HG03159 (cell line): ENCODE measurements at regions not wholly inside any gene's neighbourhood (a gene's known extent, or its start where the extent isn't known, plus 50 kb on each side); places are given as distances from the start of the nearest gene placed in this dataset.

Experiments used
- ATAC-seq: cut with Tn5 transposase; IDR thresholded peaks from one replicate; pipeline ENCODE4 v1.9.1; 2021; ENCODE audit warnings: mild to moderate bottlenecking, moderate library complexity; ENCODE audit not compliant: unreplicated experiment

DNA sequence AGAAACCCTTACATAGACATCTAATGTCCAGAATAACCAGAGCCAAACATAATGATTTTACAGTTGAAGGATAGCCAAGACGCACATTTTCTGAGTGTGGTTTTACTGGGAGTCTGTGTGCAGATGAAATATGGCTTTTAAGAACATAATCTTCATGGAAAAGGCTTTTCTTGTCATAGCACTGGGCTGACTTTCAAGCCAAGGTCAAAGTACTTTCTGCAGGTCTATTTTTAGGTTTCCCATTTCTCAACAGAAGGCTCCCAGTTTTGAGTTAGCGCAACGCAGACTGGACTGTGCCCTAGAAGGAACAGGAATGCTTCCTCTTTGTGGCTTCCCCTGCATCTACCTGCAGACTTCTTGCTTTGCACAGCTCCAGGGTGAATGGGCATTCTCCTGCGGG is 92.3 kb upstream of the UPP2 start:
- no peak for ATAC-seq

DNA sequence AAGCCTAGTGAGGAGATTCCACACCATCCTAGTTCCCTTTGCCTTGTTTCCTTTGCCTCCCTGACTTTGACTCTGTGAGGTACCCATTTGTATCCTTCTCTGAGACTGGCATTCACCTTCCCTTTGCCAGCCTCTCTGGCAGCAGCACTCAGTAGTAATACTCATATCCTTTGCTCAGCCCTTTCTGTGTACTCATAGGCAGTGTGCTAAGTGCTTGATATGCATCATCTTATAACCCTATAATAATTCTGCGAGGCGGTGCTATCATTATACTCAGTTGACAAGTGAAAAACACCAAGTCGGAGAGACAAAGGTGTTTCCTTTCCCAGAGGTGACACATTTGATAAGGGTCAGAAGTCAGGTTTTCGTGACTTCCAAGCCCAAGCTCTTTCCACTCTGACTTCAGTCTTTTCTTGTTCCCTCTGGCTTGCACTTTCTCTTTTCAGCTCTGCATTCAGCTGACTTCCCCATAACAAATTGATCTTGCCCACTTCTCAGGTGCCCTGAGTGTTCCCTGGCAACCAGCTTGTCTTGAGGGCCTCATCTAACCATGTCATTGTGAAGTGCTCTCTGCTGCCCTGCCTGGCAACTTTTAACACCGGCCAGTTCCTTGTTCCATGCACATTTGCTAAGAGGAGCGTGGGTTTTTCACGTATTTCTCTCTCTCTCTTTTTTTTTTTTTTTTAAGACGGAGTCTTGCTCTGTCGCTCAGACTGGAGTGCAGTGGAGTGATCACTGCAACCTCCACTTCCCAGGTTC is 94.5 kb upstream of the UPP2 start:
- ATAC-seq, result peak; percentile 47

DNA sequence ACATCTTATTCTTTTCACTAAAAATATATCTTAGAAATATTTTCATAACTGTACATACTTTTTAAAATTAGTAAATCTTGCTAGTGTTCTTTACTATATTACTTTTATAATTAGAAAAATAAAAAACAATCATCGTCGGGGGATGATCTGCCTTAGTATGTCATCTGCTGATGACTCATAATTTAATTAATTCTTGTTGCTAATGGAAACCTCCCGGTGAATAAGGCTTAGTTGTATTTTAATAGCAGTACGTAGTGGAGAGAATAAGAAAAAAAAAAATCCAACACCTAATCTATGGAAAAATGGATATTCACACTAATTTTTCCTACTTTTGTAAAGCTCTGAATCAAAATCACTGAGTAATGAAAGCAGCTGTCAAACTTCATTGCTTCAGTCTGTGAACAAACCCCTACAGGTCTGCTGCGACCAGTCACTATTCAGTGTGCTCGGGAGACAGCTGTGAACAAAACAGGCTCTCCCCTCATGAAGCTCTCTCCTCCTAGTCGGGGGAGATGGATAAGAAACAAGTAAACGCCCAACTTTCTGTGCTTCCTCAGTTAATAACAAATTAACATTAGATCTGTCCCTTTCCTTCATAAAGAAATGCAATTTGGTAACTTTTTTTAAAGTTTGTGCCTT is 97.4 kb upstream of the UPP2 start:
- ATAC-seq, result no peak

DNA sequence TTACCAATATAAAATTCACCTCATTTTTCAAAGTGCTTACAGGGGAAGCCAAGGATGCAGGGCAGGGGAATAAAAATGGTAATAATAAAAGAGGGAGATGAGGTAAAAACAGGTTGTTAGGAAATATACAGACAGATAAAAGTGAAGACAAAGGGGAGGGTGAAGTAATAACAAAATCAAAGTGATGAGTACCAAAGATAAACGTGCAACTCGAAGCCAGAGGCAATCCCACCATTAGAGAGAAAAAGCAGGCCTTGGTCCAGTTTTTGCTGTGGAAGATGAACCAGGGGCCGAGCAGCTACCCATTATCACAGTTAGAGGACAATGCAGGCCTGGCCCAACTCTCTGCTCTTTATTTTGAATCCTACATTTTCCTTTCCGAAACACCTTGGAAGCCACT is 99.6 kb upstream of the UPP2 start:
- ATAC-seq, result no peak

DNA sequence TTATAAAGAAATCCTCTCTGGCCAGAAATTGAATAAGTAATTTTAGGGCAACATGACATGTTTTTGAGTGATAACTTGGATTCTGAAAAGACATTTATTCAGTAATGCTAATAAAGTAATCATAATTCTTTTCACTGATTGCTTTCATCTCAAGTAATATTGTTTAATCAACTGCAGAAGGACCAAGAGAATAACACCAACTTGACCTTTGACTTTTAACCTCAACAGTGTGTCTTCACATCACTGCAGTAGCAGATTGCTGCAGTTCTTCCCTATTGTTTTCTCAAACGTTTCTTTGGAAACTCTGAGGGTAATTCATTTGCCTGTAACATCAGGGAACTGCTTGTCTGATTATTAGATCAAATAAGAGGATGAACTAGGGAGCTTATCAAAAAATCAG is 104.9 kb upstream of the UPP2 start:
- no peak for ATAC-seq

DNA sequence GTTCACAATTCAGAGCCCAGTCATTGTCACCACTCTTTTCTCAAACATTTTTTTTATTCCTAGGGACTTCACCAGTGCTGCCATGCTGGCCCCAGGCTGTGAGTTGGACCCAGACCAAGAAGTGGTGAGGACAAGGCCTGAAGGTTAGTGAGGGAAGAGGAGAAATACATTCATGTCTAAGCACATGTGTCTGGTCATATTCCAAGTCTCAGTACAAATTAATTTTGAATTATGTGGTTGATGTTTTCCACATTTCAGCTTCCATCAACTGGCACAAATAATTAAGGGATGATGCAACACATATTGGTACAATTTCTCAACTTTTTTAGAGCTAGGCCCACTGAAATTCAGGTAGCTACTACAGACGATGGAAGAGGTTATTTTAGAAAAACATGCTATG is 106.6 kb upstream of the UPP2 start:
- ATAC-seq, result no peak

DNA sequence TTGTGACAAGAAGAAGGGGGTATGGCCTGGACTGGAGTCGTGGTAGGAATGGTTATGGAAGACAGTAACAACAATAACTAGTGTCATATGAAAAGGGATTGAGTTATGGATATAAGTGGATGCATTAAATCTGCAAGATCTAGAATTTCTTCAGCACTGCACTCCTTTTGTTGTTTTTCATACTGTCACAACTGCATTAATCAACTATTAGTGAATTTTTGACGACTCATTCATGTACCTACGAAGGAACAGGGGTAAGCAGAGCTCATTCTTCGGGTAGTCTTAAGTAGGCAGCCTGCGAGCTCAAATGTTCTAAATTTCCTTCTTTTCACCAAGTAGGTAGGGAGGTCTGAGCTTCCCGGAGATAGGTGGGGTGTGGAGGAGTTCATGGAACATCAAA is 109.7 kb upstream of the UPP2 start:
- no peak for ATAC-seq

DNA sequence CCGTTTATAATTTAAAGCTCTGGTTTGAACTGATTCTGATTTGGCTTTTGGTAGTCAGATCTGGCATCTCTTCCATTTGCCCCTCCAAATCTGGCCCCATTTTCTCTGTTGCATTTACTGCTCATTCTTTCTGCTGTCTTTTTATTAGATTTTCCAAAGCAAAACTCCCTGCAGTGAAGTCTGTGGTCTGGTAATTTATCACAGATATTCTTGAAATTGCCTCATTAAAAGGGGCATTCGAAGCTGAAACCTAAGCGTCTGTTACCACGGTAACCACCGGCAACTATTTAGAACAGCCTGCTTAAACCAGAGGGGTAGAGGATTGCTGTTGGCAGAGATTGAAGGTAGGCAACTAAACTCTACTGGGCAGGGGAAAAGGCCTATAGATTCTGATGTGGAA is 111.5 kb upstream of the UPP2 start:
- ATAC-seq, result no peak

DNA sequence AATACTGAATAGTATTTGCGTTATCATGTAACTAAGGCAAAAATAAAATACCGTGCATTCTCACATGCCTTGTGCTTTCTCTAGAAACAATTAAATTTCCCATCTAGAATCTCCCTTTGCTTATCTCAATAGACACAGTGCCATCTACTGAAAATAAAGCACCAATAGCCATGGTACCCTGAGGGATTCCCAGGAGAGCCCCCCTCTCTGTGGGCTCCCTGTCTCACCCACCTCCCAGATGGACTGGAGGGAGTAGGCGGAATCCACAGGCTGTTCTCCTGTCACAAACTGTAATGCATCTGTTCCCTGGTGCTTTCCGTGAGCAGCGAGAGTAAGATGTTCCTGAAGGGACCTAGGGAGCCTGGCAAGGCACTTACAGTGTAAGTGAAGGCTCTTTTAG is 112.4 kb upstream of the UPP2 start:
- ATAC-seq, result no peak

DNA sequence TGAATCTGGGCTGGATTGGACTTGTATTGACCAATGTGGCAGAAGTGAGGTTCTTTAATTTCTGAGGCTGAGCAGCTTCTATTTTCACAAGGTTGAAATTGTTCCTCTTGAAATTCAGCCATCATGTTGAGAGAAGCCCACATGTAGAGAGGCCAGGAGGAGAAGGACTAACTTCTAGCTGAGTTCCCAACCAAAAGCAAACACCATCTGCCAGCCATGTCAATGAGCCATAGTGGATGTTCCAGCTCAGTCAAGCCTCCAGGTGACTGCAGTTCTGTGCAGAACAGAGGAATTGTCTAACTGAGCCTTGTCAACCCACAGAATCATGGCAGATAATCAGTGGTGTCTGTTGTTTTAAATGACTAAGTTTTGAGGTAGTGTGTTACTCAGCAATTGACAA is 110.6 kb upstream of the ACVR1 start:
- ATAC-seq, result no peak

DNA sequence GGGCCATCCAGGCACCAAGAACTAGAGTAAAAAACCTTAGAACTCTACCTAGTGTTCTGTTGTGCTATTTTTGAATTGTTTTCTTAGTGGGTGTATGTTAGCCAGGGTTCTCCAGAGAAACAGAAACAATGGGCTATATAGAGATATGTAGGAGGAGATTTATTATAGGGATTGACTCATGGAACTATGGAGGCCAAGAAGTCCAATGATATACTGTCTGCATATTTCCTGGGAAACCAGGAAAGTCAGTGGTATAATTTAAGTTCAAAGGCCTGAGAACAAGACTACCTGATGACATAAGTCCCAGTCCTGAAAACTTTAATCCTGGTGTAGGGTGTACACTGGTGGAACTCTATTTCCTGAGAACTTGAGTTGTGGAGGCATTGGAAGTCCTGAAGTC is 108.7 kb upstream of the ACVR1 start:
- ATAC-seq, result no peak

DNA sequence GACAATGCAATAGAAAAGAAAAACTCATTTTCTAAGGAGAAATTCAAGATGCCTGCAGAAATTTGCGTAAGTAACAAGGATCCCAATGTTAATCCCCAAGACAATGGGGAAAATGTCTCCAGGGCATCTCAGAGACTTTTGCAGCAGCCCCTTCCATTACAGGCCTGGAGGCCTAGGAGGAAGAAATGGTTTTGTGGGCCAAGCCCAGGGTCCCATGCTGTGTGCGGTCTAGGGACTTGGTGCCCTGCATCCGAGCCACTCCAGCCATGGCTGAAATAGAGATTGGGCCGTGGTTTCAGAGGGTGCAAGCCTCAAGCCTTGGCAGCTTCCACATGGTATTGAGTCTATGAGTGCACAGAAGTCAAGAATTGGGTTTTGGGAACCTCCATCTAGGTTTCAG is 103.9 kb upstream of the ACVR1 start:
- ATAC-seq, result no peak

DNA sequence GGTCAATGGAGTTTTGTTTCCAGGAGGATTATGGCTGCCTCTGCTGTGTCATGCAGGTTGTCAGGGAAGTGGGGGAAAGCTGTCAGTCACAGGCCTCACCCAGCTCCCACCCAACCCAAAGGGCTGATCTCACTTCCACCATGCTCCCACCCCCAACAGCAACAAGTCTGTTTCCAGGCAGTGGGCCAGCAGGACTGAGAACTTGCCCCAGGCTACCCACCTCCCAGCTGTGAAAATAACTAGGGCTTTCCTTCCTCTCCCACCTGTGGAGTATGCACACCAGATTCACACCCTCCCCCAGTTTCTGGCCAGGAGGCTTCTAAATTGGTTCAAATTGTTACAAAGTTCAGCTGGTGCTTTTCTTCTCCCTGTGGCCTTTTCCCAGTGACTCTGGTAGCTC is 95.6 kb upstream of the ACVR1 start:
- no peak for ATAC-seq

DNA sequence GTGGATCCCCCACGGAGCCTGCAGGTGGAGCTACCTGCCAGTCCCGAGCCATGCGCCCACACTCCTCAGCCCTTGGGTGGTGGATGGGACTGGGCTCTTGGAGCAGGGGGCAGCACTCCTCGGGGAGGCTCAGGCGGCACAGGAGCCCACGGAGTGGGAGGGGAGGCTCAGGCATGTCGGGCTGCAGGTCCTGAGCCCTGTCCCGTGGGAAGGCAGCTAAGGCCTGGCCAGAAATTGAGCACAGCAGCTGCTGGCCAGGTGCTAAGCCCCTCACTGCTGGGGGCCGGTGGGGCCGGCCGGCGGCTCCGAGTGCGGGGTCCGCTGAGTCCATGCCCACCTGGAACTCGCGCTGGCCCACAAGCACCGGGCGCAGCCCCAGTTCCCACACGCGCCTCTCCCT is 91.7 kb upstream of the ACVR1 start:
- ATAC-seq, result no peak

DNA sequence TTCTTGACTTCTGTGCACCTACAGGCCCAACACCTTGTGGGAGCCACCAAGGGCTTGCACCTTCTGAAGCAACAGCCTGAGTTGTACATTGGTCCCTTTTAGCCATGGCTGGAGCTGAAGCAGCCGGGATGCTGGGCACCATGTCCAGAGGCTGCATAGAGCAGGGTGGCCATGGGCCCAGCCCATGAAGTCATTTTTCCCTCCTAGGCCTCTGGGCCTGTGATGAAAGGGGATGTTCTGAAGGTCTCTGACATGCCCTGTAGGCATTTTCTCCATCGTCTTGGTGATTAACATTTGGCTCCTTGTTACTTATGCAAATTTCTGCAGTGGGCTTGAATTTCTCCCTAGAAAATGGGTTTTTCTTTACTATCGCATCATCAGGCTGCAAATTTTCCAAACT is 83.1 kb upstream of the ACVR1 start:
- ATAC-seq, result no peak

DNA sequence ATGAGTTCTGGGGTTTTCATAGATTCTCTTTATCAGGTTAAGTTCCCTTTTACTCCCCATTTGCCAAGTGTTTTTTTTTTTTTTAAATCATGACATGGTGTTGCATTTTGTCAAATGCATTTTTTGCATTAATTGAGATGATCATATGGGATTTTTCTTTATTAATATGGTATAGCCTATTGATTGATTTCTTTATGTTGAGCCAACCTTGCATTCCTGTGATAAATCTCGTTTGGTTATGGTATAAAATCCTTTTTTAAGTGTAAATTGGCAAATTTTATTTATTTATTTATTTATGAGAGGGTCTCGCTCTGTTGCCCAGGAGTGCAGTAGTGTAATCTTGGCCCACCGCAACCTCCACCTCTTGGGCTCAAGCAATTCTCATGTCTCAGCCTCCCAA is 81.5 kb upstream of the ACVR1 start:
- no peak for ATAC-seq

DNA sequence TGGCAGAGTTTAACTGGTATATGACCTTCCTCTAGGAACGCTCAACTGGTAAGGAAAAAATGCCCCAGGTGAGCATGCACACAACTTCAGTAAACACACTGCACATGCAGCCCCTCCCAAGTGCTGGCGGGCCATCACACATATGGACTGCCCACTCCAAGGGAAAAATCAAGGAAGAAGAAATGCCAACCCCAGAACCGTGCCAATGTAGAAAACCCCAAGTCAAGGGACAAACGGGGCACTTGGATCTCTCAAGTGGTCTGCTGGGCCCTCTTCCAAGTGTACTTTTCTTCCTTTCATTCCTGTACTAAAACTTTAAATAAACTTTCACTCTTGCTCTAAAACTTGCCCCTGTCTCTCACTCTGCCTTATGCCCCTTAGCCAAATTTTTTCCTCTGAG is 76.4 kb upstream of the ACVR1 start:
- ATAC-seq, result no peak

DNA sequence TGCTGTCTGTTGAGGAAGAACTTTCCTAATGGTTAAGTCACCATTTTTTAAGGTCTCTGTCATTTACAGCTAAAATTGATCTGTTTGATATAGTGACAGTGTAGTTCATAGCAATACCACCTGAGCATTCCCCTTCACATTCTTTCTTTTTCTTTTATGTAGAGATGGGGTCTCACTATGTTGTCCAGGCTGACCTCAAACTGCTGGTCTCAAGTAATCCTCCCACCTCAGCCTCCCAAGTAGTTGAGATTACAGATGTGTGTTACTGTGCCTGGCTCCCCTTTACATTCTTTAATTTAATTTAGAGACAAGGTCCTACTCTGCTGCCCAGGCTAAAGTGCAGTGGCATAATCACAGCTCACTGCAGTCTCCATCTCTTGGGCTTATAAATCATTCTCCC is 72.7 kb upstream of the ACVR1 start:
- ATAC-seq, result no peak

DNA sequence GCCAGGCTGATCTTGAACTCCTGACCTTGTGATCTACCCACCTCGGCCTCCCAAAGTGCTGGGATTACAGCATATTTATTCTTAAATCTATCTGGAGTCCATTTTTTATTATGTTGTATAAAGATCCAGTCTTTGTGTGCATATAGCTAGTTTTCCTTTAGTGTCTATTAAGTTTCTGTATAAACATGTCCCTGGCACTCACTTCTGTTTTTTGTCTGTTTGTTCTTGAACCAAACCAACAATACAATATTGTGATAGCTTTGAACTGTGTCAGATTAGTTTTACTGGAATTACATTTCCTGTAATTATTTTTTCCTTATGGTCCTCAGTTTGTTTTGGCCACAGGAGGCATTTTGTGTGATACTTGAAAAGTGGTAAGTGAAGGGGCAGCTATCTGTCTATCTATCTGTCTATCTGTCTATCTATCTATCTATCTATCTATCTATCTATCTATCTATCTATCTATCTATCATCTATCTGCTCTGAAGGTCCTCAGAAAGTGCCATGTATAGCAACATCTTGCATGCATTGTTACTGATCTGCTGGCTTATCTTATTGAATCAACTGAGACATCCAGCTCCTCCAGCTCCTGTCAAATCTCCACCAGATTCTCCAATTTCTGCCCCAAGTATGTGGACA is 70.9 kb upstream of the ACVR1 start:
- ATAC-seq, result no peak

DNA sequence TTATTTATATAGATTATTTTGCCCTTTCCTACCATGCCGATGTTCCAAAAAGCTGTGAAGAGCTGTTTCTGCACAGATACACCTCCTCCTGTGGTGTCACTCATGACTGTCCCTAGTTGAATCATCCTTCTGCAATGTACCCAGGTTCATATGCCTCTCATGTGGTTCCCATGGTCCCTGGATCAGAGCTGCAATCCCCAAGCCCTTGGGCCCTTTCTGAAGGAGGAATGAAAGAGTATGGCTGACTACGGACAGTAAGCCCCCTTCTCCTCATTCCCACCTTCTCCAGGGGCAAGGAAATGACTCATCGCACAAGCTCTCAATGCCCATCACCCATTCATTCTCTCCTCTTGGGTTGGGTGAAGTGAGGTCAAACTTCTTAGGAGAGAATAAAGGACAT is 63.9 kb upstream of the ACVR1 start:
- ATAC-seq, result no peak

DNA sequence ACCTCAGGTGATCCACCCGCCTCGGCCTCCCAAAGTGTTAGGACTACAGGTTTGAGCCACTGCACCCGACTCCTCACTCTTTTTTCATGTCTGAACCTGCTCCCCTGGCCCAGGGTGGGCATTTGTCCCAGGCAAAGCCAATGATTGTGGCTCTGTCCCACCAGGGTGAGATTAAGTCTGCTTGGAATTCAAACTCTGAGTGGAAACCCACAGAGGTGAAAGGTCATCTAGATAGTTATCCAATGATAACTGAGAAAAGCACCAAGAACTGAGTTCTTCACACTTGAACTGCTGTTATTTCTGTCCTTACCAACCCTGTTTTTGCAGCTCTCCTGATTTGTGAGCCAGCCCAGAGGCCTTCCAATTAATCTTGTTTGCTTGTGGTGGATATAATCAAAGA is 62.4 kb upstream of the ACVR1 start:
- ATAC-seq, result no peak

DNA sequence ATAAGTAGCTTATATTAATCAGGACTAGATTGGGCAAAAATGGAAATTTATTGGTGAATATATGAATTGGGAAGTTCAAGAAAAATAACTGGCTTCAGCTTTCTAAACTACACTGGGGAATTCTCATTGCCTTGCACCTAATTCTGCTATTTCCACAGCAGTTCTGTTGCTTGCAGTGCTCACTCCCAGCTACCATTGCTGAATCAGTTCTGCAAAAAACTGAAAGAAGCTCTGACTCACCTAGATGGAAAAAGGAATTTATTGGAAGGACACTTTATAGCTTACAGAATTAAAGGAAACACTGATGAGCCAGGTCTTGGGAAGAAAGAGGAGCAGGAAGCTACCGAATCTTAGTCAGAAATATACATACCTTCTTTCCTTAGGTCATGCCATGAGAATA is 60.3 kb upstream of the ACVR1 start:
- ATAC-seq, result no peak
